Suprapubic skin (tissue), 4 donors: ENCODE measurements at regions not wholly inside any gene's neighbourhood (a gene's known extent, or its start where the extent isn't known, plus 50 kb on each side); places are given as distances from the start of the nearest gene placed in this dataset.
"Not testable (repeated sequence)": the region's sequence is repeated elsewhere in the genome, so short reads cannot be mapped to it uniquely, and the experiment has no call there.

Experiments used
- DNase-seq, 2 donors: peaks; one replicate each; pipeline ENCODE4 v3.0.0-alpha.2; 2019; ENCODE audit warnings: low spot score in 2 of 2
- H3K27ac ChIP-seq: fragments of 200-600 bp; sonication (generic); one replicate; pipeline ENCODE4 v1.5.1; 2019
- H3K27me3 ChIP-seq: fragments of 200-600 bp; sonication (generic); one replicate; pipeline ENCODE4 v1.5.1; 2019
- H3K36me3 ChIP-seq: fragments of 200-600 bp; sonication (generic); one replicate; pipeline ENCODE4 v1.5.1; 2019
- H3K4me1 ChIP-seq: fragments of 200-600 bp; sonication (generic); one replicate; pipeline ENCODE4 v1.5.1; 2019
- H3K4me3 ChIP-seq: fragments of 200-600 bp; sonication (generic); one replicate; pipeline ENCODE4 v1.5.1; 2019; ENCODE audit warnings: mild to moderate bottlenecking
- H3K9me3 ChIP-seq: fragments of 200-600 bp; sonication (generic); one replicate; pipeline ENCODE4 v1.5.1; 2019
- EP300 ChIP-seq: sonication (generic); formaldehyde crosslinking; IDR thresholded peaks from one replicate; pipeline ENCODE4 v1.6.1; 2017; ENCODE audit warnings: antibody characterized with exemption
- POLR2A ChIP-seq, 2 donors: fragments of 450-650 bp; IDR thresholded peaks; one replicate each; pipeline ENCODE4 v1.6.1; 2017; ENCODE audit warnings: antibody characterized with exemption in 2 of 2, mild to moderate bottlenecking in 2 of 2, moderate library complexity in 2 of 2
- POLR2AphosphoS5 ChIP-seq, 3 donors: sonication (generic); formaldehyde crosslinking; IDR thresholded peaks; one replicate each; pipeline ENCODE4 v1.6.1; 2017; ENCODE audit warnings: antibody characterized with exemption in 3 of 3
- WGBS: methylation state at CpG from one replicate; pipeline ENCODE4 v1.1.5; 2018; 5-methylcytosine and 5-hydroxymethylcytosine counted together
- TF ChIP-seq, protein P1 (sequence below), 2 donors: fragments of 200-600 bp in 1 of 2; fragments of 450-650 bp in 1 of 2; sonication (generic) in 1 of 2; IDR thresholded peaks; one replicate each; pipeline ENCODE4 v1.5.1; 2016 to 2019; ENCODE audit warnings: antibody characterized with exemption in 2 of 2, mild to moderate bottlenecking in 1 of 2, moderate library complexity in 1 of 2

DNA sequence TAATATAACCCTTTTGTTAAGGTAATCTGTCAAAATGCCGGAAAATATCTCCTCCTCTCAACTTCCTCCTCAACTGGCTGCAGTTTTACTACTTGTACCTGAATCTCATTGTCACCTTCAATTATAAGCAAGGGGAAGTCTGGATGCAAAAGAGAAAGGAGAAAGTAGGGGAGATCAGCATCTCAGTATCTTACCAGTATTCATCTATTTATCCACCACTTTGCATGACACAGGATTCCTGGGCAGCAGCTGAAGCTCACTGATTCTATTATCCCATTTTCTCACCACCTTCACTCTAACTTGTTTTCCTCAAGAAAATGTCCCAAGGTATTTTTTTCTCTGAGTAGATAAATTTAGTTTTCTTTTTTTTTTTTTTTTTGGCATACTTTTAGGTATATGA is 440.5 kb upstream of the CBLB start:
- Histone ChIP-seq H3K9me3 (no peaks in the 10 kb centered on the region), H3K4me3 (no peak overlapping the region), H3K36me3 (no peaks in the 10 kb centered on the region), H3K27me3 (no peaks in the 10 kb centered on the region), H3K27ac (no peak overlapping the region), H3K4me1 (no peaks in the 10 kb centered on the region)
- TF ChIP-seq POLR2AphosphoS5 (IDR thresholded peaks at IDR 0.05) = no peak
- no peak for TF ChIP-seq EP300
- TF ChIP-seq, protein P1, sequence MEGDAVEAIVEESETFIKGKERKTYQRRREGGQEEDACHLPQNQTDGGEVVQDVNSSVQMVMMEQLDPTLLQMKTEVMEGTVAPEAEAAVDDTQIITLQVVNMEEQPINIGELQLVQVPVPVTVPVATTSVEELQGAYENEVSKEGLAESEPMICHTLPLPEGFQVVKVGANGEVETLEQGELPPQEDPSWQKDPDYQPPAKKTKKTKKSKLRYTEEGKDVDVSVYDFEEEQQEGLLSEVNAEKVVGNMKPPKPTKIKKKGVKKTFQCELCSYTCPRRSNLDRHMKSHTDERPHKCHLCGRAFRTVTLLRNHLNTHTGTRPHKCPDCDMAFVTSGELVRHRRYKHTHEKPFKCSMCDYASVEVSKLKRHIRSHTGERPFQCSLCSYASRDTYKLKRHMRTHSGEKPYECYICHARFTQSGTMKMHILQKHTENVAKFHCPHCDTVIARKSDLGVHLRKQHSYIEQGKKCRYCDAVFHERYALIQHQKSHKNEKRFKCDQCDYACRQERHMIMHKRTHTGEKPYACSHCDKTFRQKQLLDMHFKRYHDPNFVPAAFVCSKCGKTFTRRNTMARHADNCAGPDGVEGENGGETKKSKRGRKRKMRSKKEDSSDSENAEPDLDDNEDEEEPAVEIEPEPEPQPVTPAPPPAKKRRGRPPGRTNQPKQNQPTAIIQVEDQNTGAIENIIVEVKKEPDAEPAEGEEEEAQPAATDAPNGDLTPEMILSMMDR (IDR thresholded peaks at IDR 0.05) = no peak
- no peak for TF ChIP-seq POLR2A (IDR thresholded peaks at IDR 0.05)
- no peak for DNase-seq
- 96% methylated on average over 1 of the region's 1 CpG for WGBS

DNA sequence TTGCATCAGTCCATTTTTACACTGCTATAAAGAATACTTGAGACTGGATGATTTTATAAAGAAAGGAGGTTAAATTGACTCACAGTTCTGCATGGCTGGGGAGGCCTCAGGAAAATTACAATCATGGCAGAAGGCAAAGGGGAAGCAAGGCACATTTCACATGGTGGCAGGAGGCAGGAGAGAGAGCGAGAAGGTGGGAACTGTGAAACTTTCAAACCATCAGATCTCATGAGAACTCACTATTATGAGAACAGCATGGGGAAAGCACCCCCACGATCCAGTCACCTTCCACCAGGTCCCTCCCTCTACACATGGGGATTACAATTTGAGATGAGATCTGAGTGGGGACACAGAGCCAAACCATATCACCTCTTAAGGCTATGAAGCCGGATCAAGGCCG is 441.0 kb upstream of the CBLB start:
- H3K36me3 ChIP-seq, H3K9me3 ChIP-seq, H3K4me3 ChIP-seq, DNase-seq, H3K27me3 ChIP-seq, H3K27ac ChIP-seq, H3K4me1 ChIP-seq: not testable (repeated sequence)
- 91% methylated on average over 4 of the region's 4 CpGs for WGBS

DNA sequence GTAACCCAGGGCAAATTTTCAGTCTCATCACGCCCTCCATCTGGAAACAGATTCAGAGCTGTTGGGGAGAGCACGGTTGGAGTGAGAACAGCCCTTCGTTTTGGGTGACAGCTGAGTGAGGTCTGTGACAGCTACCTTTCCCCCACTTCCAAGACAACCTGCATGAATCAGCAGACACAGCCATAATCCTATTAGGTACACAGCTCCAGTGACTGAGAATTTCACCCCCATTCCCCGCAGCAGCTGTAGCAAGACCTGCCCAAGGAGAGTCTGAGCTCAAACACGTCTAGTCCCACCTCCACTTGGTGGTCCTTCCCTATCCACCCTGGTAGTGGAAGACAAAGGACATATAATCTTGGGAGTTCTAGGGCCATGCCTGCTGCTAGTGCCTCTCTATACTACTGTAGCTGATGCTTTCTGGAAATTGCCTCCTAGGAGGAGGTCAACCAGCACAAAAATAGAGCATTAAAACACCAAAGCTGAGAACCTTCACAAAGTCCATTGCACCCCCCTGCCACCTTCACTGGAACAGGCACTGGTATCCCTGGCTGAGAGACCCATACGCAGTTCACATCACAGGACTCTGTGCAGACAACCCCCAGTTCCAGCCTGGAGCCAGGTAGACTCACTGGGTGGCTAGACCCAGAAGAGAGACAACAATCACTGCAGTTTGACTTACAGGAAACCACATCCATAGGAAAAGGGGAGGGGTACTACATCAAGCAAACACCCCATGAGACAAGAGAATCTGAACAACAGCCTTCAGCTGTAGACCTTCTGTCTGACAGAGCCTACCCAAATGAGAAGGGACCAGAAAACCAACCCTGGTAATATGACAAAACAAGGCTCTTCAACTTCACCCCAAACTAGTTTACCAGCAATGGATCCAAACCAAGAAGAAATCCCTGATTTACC is 448.6 kb upstream of the CBLB start:
- WGBS = 90% methylated on average over 6 of the region's 6 CpGs
- H3K9me3 ChIP-seq = no peaks in the 10 kb centered on the region
- no peak for DNase-seq
- H3K27ac ChIP-seq = no peak overlapping the region
- no peak for TF ChIP-seq POLR2AphosphoS5 (IDR thresholded peaks at IDR 0.05)
- no peak for TF ChIP-seq EP300
- TF ChIP-seq POLR2A (IDR thresholded peaks at IDR 0.05) = no peak
- TF ChIP-seq, protein P1 (IDR thresholded peaks at IDR 0.05) = no peak
- H3K4me3 ChIP-seq = no peak overlapping the region
- no peaks in the 10 kb centered on the region for H3K4me1 ChIP-seq
- no peaks in the 10 kb centered on the region for H3K36me3 ChIP-seq
- H3K27me3 ChIP-seq = no peaks in the 10 kb centered on the region

DNA sequence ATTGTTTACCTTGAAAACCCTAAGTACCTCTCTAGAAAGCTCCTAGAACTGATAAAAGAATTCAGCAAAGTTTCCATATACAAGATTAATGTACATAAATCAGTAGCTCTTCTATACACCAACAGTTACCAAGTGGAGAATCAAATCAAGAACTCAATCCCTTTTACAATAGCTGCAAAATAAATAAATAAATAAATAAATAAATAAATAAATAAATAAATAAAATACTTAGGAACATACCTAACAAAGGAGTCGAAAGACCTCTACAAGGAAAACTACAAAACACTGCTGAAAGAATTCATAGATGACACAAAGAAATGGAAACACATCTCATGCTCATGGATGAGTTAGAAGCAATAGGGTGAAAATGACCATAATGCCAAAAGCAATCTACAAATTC is 452.6 kb upstream of the CBLB start:
- not testable (repeated sequence) for H3K36me3 ChIP-seq, H3K27me3 ChIP-seq, H3K9me3 ChIP-seq, H3K4me1 ChIP-seq, H3K27ac ChIP-seq, DNase-seq, H3K4me3 ChIP-seq
- WGBS = 90% methylated on average over 1 of the region's 1 CpG

DNA sequence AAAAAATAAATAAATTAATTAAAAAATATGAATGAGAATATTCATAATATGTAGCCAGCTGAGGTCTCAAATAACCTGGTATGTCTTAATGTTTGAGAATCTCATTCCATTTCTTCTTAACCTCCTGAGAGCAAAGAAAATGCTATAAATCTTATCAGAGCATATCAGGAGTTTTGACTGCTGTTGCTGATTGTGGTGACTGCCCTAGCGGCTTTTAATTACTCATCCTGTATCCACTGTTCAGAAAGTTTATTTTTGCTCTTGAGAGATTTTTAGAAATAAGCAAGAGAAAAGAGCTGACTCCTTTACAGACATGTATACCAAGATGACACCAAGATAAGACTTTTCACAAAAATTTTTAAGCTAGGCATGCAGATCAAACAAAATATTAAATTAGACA is 454.8 kb upstream of the CBLB start:
- TF ChIP-seq EP300 (no peak), POLR2AphosphoS5 (IDR thresholded peaks at IDR 0.05) (no peak)
- Histone ChIP-seq H3K36me3 (no peaks in the 10 kb centered on the region), H3K9me3 (peaks cover 4% of the 10 kb centered on the region), H3K27ac (no peak overlapping the region), H3K4me1 (no peaks in the 10 kb centered on the region), H3K4me3 (no peak overlapping the region), H3K27me3 (no peaks in the 10 kb centered on the region)
- DNase-seq = no peak
- WGBS = 51% methylated on average over 1 of the region's 1 CpG

DNA sequence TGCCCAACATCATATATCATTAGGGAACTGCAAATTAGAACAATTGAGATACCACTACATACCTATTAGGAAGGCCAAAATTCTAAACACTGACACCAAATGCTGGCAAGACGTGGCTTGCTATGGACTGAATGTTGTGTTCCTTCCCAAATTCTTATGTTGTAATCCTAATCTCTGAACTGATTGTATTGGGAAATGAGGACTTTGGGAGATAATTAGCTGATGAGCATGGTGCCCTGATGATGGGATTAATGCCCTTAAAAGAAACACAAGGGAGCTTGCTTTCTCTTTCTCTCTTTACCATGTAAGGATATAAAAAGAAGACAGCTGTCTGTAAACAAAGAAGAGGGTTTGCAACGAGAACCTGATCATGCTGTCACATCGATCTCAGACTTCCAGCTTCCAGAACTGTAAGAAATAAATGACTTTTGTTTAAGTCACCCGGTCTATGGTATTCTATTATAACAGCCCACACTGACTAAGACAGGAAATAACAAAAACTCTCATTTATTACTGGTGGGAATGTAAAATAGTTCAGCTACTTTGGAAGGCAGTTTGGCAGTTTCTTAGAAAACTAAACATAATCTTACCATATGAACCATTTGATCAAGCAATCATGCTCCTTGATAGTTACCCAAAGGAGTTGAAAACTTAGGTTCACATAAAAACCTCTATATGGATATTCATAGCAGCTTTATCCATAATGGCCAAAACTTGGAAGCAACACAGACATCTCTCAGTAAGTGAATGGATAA is 458.3 kb upstream of the CBLB start:
- no peak for DNase-seq
- TF ChIP-seq POLR2A (IDR thresholded peaks at IDR 0.05) = no peak
- no peak for TF ChIP-seq POLR2AphosphoS5 (IDR thresholded peaks at IDR 0.05)
- TF ChIP-seq, protein P1 (IDR thresholded peaks at IDR 0.05) = no peak
- TF ChIP-seq EP300 = no peak
- H3K27ac ChIP-seq = no peak overlapping the region
- H3K36me3 ChIP-seq = no peaks in the 10 kb centered on the region
- no peaks in the 10 kb centered on the region for H3K4me1 ChIP-seq
- H3K4me3 ChIP-seq = no peak overlapping the region
- no peaks in the 10 kb centered on the region for H3K27me3 ChIP-seq
- peaks cover 4% of the 10 kb centered on the region for H3K9me3 ChIP-seq
- WGBS = 64% methylated on average over 4 of the region's 4 CpGs
